ENCODE measurements at regions not wholly inside any gene's neighbourhood (a gene's known extent, or its start where the extent isn't known, plus 50 kb on each side); places are given as distances from the start of the nearest gene placed in this dataset.

DNA sequence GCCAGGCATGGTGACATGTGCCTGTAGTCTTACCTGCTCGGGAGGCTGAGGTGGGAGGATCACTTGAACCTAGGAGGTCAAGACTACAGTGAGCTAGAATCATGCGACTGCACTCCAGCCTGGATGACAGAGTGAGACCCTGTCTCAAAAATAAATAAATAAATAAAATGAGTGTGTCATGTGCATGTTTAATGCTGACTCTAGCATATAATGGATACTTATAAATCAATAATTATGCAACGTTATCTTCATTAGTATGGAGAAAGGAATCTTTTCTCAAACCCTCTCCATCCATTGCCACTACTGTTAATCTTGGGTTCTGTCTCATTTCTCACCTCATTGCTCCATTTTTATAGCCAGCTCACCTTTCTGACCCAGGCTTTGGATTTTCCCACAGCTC, 189.5 kb upstream of the RPL34 start:
- H3K9me3 ChIP-seq (ENCODE audit: insufficient read depth, low read length) = no peaks in the 10 kb centered on the region
- no peaks in the 10 kb centered on the region for H3F3A ChIP-seq (ENCODE audit: insufficient read depth)
- H3K27me3 ChIP-seq (ENCODE audit: low read length) = no peaks in the 10 kb centered on the region
- H3K4me3 ChIP-seq (ENCODE audit: insufficient read depth, low read length, poor library complexity, severe bottlenecking) = no peak overlapping the region
- TF ChIP-seq EZH2phosphoT487 (conservative IDR thresholded peaks at IDR 0.05; ENCODE audit: low read length) (no peak), CTCF (IDR thresholded peaks at IDR 0.05; ENCODE audit: insufficient read depth, low read length, poor library complexity, severe bottlenecking) (no peak)
- H4K20me1 ChIP-seq (ENCODE audit: low read depth, low read length) = no peaks in the 10 kb centered on the region
- H3K36me3 ChIP-seq (ENCODE audit: low read length) = no peaks in the 10 kb centered on the region
- H3K27ac ChIP-seq (ENCODE audit: low read depth, low read length) = no peak overlapping the region
- no peak overlapping the region for H3K9ac ChIP-seq (ENCODE audit: low read length)
- H2AFZ ChIP-seq (ENCODE audit: low read depth, low read length, severe bottlenecking) = no peak overlapping the region
- no peak overlapping the region for H3K4me2 ChIP-seq (ENCODE audit: low read depth, low read length, poor library complexity, severe bottlenecking)
- no peaks in the 10 kb centered on the region for H3K9me2 ChIP-seq (replicated peaks; ENCODE audit: insufficient read depth, low read length)
- no peaks in the 10 kb centered on the region for H3K79me2 ChIP-seq (ENCODE audit: insufficient read depth, low read length)

GRCh38 chr4:108429662-108430061, 190.7 kb upstream of the RPL34 start:
- H4K20me1 ChIP-seq (ENCODE audit: low read depth, low read length) = no peaks in the 10 kb centered on the region

DNA sequence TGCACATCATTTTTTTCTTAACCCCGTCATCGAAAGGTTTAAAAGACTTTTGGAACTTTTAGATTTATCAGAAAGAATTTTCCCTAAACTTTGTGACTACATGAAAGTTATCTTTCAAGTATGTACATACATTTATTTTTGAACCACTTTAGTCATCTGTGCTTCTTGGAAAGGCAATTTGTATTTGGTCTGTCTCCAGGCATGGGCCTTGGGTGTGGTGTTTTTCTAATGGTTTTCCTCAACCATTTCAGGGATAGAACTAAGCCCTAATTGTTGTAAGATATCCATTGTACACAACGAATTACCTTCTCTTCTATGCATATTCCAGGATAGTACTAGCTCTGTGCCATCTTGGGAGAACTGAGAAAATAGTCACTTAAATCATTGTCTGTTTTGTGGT, 191.5 kb upstream of the RPL34 start:
- no peaks in the 10 kb centered on the region for H3K27me3 ChIP-seq (ENCODE audit: low read length)
- H3K27ac ChIP-seq (ENCODE audit: low read depth, low read length) = no peak overlapping the region
- no peaks in the 10 kb centered on the region for H3F3A ChIP-seq (ENCODE audit: insufficient read depth)
- no peaks in the 10 kb centered on the region for H3K9me3 ChIP-seq (ENCODE audit: insufficient read depth, low read length)
- H2AFZ ChIP-seq (ENCODE audit: low read depth, low read length, severe bottlenecking) = no peak overlapping the region
- TF ChIP-seq CTCF (IDR thresholded peaks at IDR 0.05; ENCODE audit: insufficient read depth, low read length, poor library complexity, severe bottlenecking) = no peak
- TF ChIP-seq EZH2phosphoT487 (conservative IDR thresholded peaks at IDR 0.05; ENCODE audit: low read length) = no peak
- H3K36me3 ChIP-seq (ENCODE audit: low read length) = no peaks in the 10 kb centered on the region
- H3K4me2 ChIP-seq (ENCODE audit: low read depth, low read length, poor library complexity, severe bottlenecking) = no peak overlapping the region
- no peak overlapping the region for H3K4me3 ChIP-seq (ENCODE audit: insufficient read depth, low read length, poor library complexity, severe bottlenecking)
- no peak overlapping the region for H3K9ac ChIP-seq (ENCODE audit: low read length)
- H3K79me2 ChIP-seq (ENCODE audit: insufficient read depth, low read length) = no peaks in the 10 kb centered on the region
- no peaks in the 10 kb centered on the region for H3K9me2 ChIP-seq (replicated peaks; ENCODE audit: insufficient read depth, low read length)
- H4K20me1 ChIP-seq (ENCODE audit: low read depth, low read length) = no peaks in the 10 kb centered on the region

More at GRCh38 chr4:108429662-108430061, 190.7 kb upstream of the RPL34 start:
- TF ChIP-seq EZH2phosphoT487 (conservative IDR thresholded peaks at IDR 0.05; ENCODE audit: low read length) (no peak), CTCF (IDR thresholded peaks at IDR 0.05; ENCODE audit: insufficient read depth, low read length, poor library complexity, severe bottlenecking) (no peak)
- H3K27ac ChIP-seq (ENCODE audit: low read depth, low read length) = no peak overlapping the region
- H3K9me2 ChIP-seq (replicated peaks; ENCODE audit: insufficient read depth, low read length) = no peaks in the 10 kb centered on the region
- H3K27me3 ChIP-seq (ENCODE audit: low read length) = no peaks in the 10 kb centered on the region
- no peaks in the 10 kb centered on the region for H3K9me3 ChIP-seq (ENCODE audit: insufficient read depth, low read length)
- no peak overlapping the region for H3K4me2 ChIP-seq (ENCODE audit: low read depth, low read length, poor library complexity, severe bottlenecking)
- no peak overlapping the region for H3K9ac ChIP-seq (ENCODE audit: low read length)
- H3K4me3 ChIP-seq (ENCODE audit: insufficient read depth, low read length, poor library complexity, severe bottlenecking) = no peak overlapping the region
- H3K36me3 ChIP-seq (ENCODE audit: low read length) = no peaks in the 10 kb centered on the region
- H3F3A ChIP-seq (ENCODE audit: insufficient read depth) = no peaks in the 10 kb centered on the region
- H3K79me2 ChIP-seq (ENCODE audit: insufficient read depth, low read length) = no peaks in the 10 kb centered on the region
- no peak overlapping the region for H2AFZ ChIP-seq (ENCODE audit: low read depth, low read length, severe bottlenecking)

Data from SU-DHL-6 (cell line).